Mucosa of descending colon (tissue), 3 donors: ENCODE measurements at regions not wholly inside any gene's neighbourhood (a gene's known extent, or its start where the extent isn't known, plus 50 kb on each side); places are given as distances from the start of the nearest gene placed in this dataset.

Experiments
- ATAC-seq: fragments of 200-7000 bp; cut with Tn5 transposase; one replicate; pipeline ENCODE4 v1.9.1; 2020; ENCODE audit warnings: mild to moderate bottlenecking, moderate library complexity
- DNase-seq, 3 donors: peaks; one replicate each; pipeline ENCODE4 v3.0.0-alpha.2; 2020
- H3K36me3 ChIP-seq: fragments of 200-600 bp; one replicate; pipeline ENCODE4 v1.8.0; 2021; ENCODE audit warnings: low read depth, mild to moderate bottlenecking
- H3K4me1 ChIP-seq: fragments of 200-600 bp; one replicate; pipeline ENCODE4 v1.8.0; 2021; ENCODE audit warnings: low read depth, mild to moderate bottlenecking
- H3K4me3 ChIP-seq: fragments of 200-600 bp; one replicate; pipeline ENCODE4 v1.8.0; 2021; ENCODE audit warnings: mild to moderate bottlenecking
- H3K9me3 ChIP-seq: fragments of 200-600 bp; one replicate; pipeline ENCODE4 v1.8.0; 2021; ENCODE audit warnings: mild to moderate bottlenecking
- intact Hi-C, 2 donors: fragments of 100-400 bp; cut with DNase I in 1 of 2; cut with micrococcal nuclease in 1 of 2; formaldehyde crosslinking; loops; one replicate each; pipeline versions ENCODE4 v1.11.0 to v1.11.1; 2022; cut with DNase I, micrococcal nuclease
- TF ChIP-seq, protein P1 (sequence below): fragments of 200-600 bp; IDR thresholded peaks from one replicate; pipeline ENCODE4 v1.8.0; 2022; ENCODE audit warnings: antibody characterized with exemption, mild to moderate bottlenecking
- donor health status: DM: no; HTN: no; CAD: no; lungs with moderate emphysema.
- donor health status: DM: no; HTN: no; CAD: no.
- donor health status: DM: no; HTN: yes; CAD: no.

GRCh38 chr15:72967397-72967796 lies 84.9 kb upstream of the NEO1 start:
- no peak overlapping the region for H3K4me3 ChIP-seq
- H3K4me1 ChIP-seq, result peaks cover 17% of the 10 kb centered on the region
- intact Hi-C loops, result no loop called here
- no peaks in the 10 kb centered on the region for H3K36me3 ChIP-seq
- H3K9me3 ChIP-seq, result no peaks in the 10 kb centered on the region
- DNase-seq (no peak), ATAC-seq (peak; percentile 3)
- TF ChIP-seq, protein P1, sequence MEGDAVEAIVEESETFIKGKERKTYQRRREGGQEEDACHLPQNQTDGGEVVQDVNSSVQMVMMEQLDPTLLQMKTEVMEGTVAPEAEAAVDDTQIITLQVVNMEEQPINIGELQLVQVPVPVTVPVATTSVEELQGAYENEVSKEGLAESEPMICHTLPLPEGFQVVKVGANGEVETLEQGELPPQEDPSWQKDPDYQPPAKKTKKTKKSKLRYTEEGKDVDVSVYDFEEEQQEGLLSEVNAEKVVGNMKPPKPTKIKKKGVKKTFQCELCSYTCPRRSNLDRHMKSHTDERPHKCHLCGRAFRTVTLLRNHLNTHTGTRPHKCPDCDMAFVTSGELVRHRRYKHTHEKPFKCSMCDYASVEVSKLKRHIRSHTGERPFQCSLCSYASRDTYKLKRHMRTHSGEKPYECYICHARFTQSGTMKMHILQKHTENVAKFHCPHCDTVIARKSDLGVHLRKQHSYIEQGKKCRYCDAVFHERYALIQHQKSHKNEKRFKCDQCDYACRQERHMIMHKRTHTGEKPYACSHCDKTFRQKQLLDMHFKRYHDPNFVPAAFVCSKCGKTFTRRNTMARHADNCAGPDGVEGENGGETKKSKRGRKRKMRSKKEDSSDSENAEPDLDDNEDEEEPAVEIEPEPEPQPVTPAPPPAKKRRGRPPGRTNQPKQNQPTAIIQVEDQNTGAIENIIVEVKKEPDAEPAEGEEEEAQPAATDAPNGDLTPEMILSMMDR, result no peak

- peaks cover 21% of the 10 kb centered on the region for H3K4me1 ChIP-seq
- no peaks in the 10 kb centered on the region for H3K36me3 ChIP-seq
- H3K9me3 ChIP-seq, result no peaks in the 10 kb centered on the region
- TF ChIP-seq, protein P1, result no peak
- H3K4me3 ChIP-seq, result no peak overlapping the region
- ATAC-seq (no peak), DNase-seq (no peak)
- intact Hi-C loops, result no loop called here
Observed at GRCh38 chr15:72966641-72967040, 85.6 kb upstream of the NEO1 start.

DNA sequence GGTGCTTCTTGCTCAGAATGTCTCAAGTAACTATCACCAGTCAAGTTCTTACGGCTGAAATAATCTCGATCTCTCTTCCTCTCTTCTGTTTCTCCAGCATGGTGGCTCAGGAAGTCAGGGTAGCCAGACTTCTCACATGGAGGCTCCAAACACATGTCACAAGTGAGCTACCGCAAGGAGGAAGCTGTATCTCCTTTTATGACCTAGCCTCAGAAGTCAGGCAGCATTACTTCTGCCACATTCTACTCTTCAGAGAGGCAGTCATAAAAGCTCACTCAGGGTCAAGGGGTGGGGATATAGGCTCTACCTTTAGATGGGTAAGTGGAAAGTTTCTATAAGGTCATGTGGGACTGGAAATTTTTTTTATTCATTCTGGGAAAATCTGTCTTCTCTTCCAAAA lies 86.6 kb upstream of the NEO1 start:
- TF ChIP-seq, protein P1, result no peak
- ATAC-seq (peak; percentile 23), DNase-seq (no peak)
- no peaks in the 10 kb centered on the region for H3K9me3 ChIP-seq
- no peak overlapping the region for H3K4me3 ChIP-seq
- H3K4me1 ChIP-seq, result peaks cover 21% of the 10 kb centered on the region
- intact Hi-C loops, result no loop called here
- no peaks in the 10 kb centered on the region for H3K36me3 ChIP-seq

DNA sequence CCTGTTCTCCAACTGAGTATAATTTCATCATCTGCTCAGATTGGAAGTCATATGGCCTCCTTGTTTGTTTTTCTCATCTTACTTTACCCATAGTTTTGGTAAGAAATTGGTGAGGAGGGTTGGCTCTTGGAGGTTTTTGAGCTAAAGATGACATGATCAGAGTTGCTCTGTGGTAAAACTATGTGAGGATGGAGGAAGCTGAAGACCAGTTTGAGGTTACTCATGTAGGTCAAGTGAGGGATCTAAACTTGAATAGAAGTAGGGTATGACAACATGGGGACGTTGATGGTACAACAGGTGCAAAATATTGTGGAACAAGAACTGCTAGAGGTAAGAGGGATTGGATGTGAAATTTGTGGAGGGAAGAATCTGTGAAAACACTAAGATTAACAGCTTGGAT lies 87.7 kb upstream of the NEO1 start:
- no peaks in the 10 kb centered on the region for H3K36me3 ChIP-seq
- H3K9me3 ChIP-seq, result no peaks in the 10 kb centered on the region
- intact Hi-C loops, result no loop called here
- DNase-seq (no peak), ATAC-seq (no peak)
- peaks cover 21% of the 10 kb centered on the region for H3K4me1 ChIP-seq
- no peak overlapping the region for H3K4me3 ChIP-seq
- TF ChIP-seq, protein P1, result no peak

DNA sequence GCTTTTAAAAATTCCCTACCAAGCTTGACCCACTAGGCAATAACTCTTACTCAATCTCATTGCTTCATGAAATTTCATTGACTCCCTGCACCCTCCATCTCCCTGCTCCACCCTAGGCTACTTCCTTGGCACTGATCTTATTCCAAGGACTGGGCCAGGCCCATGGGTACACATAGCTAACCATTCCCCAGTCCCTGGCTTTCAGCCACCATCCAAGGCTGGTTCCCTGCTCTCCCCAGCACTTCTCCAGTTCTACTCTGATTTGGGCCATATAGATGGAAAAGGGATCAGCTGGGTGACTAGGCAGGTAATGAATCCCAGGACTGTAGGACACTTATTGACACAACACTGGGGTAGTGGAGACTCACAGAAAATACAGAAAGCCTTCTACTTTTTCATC lies 88.1 kb upstream of the NEO1 start:
- TF ChIP-seq, protein P1, result no peak
- Histone ChIP-seq H3K36me3 (no peaks in the 10 kb centered on the region), H3K9me3 (no peaks in the 10 kb centered on the region), H3K4me3 (no peak overlapping the region), H3K4me1 (peaks cover 23% of the 10 kb centered on the region)
- intact Hi-C loops, result no loop called here
- ATAC-seq (peak; percentile 52), DNase-seq (peak in 2 of 3 donors; percentile 49 to 59)

DNA sequence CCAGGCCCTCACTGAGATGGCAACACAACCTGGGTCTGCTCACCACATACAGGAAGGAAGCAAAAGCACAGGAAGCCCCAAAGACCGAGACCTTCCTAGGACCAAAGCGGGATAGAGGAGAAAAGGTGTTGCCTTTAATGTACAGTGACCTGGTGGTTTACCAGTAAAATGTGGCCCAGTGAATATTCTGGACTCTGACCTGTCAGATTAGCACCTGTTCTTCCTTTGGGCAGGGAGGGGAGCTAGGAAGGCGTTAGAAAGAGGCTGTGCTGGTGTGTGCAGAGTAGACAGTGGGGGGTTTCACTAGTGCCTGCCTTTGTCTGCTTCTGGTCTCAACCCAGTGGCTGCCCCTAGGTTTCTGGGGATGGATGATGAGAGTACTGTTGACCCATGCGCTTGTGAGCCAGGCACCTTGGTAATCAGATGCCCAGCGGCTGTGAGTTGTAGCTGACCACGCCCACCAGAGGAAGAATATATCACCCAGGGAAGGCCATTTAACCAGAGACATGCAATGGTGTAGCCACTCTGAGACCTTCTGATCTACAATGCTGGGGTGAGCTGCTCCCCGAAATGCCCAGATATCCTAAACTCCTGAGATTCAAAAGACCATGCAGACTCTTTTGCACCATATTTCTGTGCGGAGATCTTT lies 90.1 kb upstream of the NEO1 start:
- Histone ChIP-seq H3K4me3 (no peak overlapping the region), H3K36me3 (no peaks in the 10 kb centered on the region), H3K4me1 (peaks cover 9% of the 10 kb centered on the region), H3K9me3 (no peaks in the 10 kb centered on the region)
- ATAC-seq (peak; percentile 81), DNase-seq (peak in 2 of 3 donors; percentile 55 to 60)
- TF ChIP-seq, protein P1, result no peak
- intact Hi-C loops, result no loop called here
